GM21825 (cell line): ENCODE measurements at regions not wholly inside any gene's neighbourhood (a gene's known extent, or its start where the extent isn't known, plus 50 kb on each side); places are given as distances from the start of the nearest gene placed in this dataset.
A peak's percentile ranks its signal among the peaks of the same experiment; 100 is the strongest.
"Not testable (repeated sequence)": the region's sequence is repeated elsewhere in the genome, so short reads cannot be mapped to it uniquely, and the experiment has no call there.

Experiments used
- ATAC-seq: cut with Tn5 transposase; IDR thresholded peaks from one replicate; pipeline ENCODE4 v1.9.1; 2021; ENCODE audit warnings: mild to moderate bottlenecking, moderate library complexity; ENCODE audit not compliant: unreplicated experiment

DNA sequence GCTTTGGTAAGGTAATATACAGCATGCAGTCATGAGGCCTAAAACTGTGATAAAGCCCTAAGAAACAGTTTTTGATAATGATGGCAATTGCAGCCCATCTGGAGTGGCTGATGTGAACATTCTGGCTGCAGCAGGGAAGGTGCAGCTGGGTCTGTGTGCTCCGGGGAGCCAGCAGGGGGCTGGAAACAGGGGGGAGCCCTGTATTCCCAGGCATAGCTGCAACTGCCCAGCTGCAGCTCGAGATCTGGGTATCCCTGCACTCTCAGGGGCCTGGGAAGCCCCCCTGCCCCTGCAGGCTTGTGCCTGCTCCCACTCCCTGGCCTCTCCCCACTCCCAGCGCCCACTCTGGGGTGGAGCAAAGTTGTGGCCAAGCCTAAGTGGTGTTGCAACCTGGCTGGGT is 95.6 kb downstream of the RRAGB start:
- ATAC-seq = no peak

GRCh38 chrX:55815546-55815945 is 98.0 kb downstream of the RRAGB start:
- no peak for ATAC-seq

DNA sequence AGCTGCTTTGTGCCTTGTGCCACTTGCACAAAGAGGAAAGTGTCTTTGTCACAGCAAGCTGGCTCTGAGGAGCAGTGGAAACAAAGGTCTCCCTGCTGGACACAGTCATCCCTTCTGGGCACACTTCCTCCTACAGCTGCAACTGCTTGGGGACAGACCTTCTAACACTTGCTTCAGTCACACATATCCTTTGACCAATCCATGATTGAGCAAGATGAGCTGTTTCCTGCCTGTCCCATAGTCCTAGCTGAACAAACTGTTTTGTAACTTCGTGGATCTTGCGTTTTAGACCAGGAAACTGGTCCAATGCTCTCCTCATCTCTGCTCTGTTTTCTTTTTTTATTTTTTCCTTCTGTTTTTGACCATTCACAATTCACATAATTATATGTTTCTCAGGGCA is 98.5 kb downstream of the RRAGB start:
- no peak for ATAC-seq

- ATAC-seq = no peak
Measured at GRCh38 chrX:55818673-55819375, 101.3 kb downstream of the RRAGB start.

- ATAC-seq = no peak
Measured at GRCh38 chrX:55839485-55839884, 121.9 kb downstream of the RRAGB start.

DNA sequence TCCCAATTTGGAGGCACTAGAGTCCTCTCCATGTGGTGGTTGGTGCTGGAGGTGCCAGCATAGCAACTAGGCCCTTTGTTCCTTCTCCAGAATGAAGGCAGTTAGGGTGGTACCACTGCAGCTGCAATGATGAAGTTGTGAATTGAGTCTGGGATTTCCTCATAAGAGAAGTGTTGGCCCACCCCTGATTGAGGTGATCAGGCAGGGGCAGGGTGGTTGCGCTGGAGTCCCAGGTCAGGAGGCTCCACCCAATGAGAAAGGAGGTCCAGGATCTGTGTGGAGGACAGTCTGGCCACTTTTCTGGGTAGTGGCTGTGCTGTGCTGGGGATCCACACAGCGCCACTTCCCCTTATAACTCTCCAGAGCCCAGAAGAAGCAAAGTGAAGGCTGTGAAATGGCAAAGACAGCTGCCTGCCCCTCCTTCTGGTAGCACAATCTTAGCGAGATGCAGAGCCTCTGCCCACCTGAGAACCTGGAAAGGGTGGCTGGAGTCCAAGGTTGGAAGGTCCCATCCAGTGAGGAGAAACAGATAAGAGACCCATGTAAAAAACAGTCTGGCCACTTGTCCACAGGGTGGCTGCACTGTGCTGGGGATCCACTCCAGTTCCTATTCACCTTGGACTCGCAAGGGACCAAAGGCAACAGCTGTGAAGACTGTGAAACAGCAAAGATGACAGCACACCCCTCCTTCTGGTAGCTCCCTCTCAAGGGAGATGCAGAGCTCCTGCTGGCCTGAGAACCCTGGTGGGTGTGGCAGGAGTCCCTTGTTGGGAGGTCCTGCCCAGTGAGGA is 124.6 kb downstream of the RRAGB start:
- no peak for ATAC-seq

- not testable (repeated sequence) for ATAC-seq
Measured at GRCh38 chrX:55866779-55867178, 149.2 kb downstream of the RRAGB start.

DNA sequence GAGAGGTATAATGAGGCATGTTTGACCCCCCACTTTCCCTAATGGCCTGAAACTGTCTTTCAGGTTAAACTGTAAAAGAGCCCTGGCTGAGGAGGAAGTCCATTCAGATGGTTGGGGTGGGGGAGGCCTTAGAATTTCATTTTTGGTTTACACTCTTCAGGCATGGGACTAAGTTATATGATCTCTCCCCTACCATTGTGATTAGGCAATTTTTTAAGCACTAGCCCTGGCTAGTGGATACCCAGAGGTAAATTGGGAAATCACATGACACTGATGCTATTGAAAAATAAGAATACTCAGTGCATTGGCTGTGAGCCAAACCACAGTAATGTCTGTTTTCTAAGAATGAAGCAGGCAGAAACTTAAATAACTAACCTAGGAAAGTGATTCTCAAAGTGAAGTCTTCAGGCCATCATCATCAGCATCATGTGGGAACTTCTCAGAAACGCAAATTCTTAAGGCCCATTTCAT is 149.7 kb downstream of the RRAGB start:
- ATAC-seq = peak; percentile 88

DNA sequence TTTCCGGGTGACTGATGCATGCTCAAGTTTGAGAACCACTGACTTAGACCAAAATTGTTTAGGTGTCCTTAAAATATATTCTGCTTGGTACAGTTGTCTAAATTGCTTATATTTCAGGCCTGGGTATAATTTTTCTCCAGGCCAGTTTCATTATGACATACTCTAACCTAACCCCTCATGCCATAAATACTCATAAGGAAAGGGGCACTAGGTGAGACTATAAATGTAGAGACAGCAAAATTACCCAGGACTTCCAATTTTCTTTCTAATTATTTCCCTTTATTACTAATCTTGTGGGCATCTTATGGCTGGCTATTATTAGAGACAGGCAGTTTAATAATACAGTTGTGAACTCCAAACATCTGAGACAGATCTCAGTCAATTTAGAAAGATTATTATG is 150.2 kb downstream of the RRAGB start:
- ATAC-seq = peak; percentile 58

- no peak for ATAC-seq
Measured at GRCh38 chrX:55874807-55875206, 157.3 kb downstream of the RRAGB start.

GRCh38 chrX:55883541-55883940 is 166.0 kb downstream of the RRAGB start:
- ATAC-seq = not testable (repeated sequence)

GRCh38 chrX:55907968-55908607 is 190.5 kb downstream of the RRAGB start:
- ATAC-seq = peak; percentile 81

- peak; percentile 46 for ATAC-seq
Measured at GRCh38 chrX:55908661-55909212, 191.2 kb downstream of the RRAGB start.

DNA sequence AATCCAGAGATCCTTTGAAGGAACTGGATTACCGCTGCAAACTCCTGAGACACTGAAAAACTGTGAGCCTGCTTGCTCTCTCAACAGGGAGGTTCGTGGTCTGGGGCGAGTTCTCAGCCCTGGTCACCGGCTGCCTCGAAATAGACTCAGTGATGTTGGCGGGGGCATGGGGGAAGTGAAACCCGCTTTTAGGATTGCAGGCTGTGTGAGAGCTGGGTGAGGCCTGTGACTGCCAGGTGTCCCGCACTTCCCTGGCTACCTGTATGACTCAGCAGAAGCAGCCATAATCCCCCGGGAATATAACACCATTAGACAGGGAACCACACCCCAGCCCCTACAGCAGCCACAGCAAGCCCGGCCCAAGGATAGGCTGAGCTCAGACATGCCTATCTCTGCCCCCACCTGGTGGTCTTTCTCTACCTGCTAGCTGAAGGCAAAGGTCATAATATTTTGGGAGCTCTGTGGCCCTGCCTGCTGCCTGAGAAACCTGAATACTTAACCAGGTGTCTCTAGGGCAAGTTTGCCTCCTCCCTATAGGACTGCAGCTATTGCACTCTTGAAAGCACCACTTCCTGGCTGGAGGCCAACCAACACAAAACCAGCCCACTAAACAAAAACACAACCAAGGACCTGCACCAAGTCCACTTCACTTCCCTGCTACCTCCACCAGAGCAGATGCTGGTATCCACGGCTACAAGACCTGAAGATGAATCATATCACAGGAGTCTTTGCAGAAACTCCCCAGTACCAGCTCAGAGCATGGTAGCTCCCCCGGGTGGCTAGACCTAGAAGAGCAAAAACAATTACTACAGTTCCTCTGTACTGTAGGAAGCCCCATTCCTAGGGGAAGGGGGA is 202.0 kb downstream of the RRAGB start:
- peak; percentile 93 for ATAC-seq

DNA sequence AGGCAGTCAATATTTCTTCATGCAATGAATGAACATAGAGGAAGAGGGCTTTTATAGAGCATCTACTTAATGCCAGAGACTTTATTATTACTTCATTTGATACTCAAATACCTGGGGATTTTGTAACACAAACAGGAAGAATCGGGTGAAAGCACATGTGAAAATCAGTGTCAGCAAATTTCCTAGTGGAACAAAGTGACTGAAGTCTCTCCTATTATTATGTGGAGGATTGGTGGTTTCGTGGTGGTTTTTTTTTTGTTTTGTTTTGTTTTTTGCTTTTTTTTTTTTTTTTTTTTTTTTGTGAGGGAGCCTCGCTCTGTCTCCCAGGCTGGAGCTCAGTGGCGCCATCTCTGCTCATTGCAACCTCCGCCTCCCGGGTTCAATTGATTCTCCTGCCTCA is 207.0 kb downstream of the RRAGB start:
- ATAC-seq = no peak

DNA sequence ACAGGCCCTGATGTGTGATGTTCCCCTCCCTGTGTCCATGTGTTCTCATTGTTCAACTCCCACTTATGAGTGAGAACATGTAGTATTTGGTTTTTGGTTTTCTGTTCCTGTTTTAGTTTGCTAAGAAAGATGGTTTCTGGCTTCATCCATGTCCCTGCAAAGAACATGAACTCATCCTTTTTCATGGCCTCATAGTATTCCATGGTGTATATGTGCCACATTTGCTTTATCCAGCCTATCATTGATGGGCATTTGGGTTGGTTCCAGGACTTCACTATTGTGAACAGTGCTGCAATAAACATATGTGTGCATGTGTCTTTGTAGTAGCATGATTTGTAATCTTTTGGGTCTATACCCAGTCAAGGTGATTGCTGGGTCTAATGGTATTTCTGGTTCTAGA is 211.0 kb downstream of the RRAGB start:
- ATAC-seq = not testable (repeated sequence)
